SK-N-SH (cell line): ENCODE measurements at regions not wholly inside any gene's neighbourhood (a gene's known extent, or its start where the extent isn't known, plus 50 kb on each side); places are given as distances from the start of the nearest gene placed in this dataset.

Source experiments
- CHD2 ChIP-seq: fragments of 150-350 bp; IDR thresholded peaks from 2 replicates; pipeline ENCODE4 v1.6.1; 2018; ENCODE audit warnings: low read length; ENCODE audit not compliant: partially characterized antibody
- CTCF ChIP-seq: fragments of 200-600 bp; sonication (generic); IDR thresholded peaks from 2 replicates; pipeline ENCODE4 v1.6.1; 2017; ENCODE audit warnings: antibody characterized with exemption, mild to moderate bottlenecking, moderate library complexity
- GABPA ChIP-seq: IDR thresholded peaks from 2 replicates; pipeline ENCODE4 v1.4.0; 2012; ENCODE audit warnings: low read depth, mild to moderate bottlenecking
- JUND ChIP-seq: IDR thresholded peaks from 2 replicates; pipeline ENCODE4 v1.4.0; 2012
- MAX ChIP-seq: IDR thresholded peaks from 2 replicates; pipeline ENCODE4 v1.4.0; 2012; ENCODE audit warnings: low read depth
- RCOR1 ChIP-seq: fragments of 150-350 bp; IDR thresholded peaks from 2 replicates; pipeline ENCODE4 v1.6.1; 2017; ENCODE audit warnings: antibody characterized with exemption, low read length

DNA sequence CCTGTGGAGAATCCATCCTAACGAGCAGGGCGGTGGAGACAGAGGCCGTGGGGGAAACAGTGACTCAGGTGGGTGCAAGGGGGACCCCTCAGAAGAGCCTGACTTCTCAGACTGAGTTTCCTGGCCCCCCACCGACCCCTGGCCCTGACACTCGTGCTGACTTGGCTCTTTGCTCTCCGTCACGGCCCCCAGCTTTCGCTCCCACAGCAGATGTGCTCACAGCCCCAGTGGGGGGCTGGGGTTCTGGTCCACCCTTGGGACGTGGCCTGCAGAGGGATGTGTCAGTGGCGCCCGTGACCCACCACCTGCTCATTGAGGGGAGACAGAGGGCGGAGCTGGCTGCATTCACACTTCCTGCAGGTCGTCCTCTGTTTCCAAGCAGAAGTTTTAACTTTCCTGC, 62.9 kb upstream of the IRX4 start:
- TF ChIP-seq MAX = no peak
- TF ChIP-seq CTCF = no peak
- TF ChIP-seq JUND = no peak
- TF ChIP-seq RCOR1 = no peak
- TF ChIP-seq GABPA = no peak
- no peak for TF ChIP-seq CHD2
